Tibial nerve (tissue), 4 donors: ENCODE measurements at regions not wholly inside any gene's neighbourhood (a gene's known extent, or its start where the extent isn't known, plus 50 kb on each side); places are given as distances from the start of the nearest gene placed in this dataset.

Experiments
- DNase-seq, 2 donors: peaks; one replicate each; pipeline ENCODE4 v3.0.0-alpha.2; 2019; ENCODE audit warnings: low spot score in 2 of 2
- H3K27ac ChIP-seq, 4 donors: fragments of 200-600 bp; sonication (generic) in 3 of 4; one replicate each; pipeline ENCODE4 v1.5.1; 2017 to 2019; ENCODE audit warnings: mild to moderate bottlenecking in 1 of 4
- H3K27me3 ChIP-seq, 2 donors: fragments of 200-600 bp; sonication (generic) in 1 of 2; one replicate each; pipeline versions ENCODE4 v1.5.1 to v1.6.0; 2017 to 2019
- H3K36me3 ChIP-seq, 3 donors: fragments of 200-600 bp; sonication (generic); one replicate each; pipeline ENCODE4 v1.5.1; 2018 to 2019
- H3K4me1 ChIP-seq, 4 donors: fragments of 200-600 bp; sonication (generic) in 3 of 4; one replicate each; pipeline ENCODE4 v1.5.1; 2017 to 2019
- H3K4me3 ChIP-seq, 4 donors: fragments of 200-600 bp; sonication (generic) in 3 of 4; one replicate each; pipeline ENCODE4 v1.5.1; 2017 to 2019; ENCODE audit warnings: mild to moderate bottlenecking in 1 of 4, moderate library complexity in 1 of 4
- H3K9me3 ChIP-seq, 4 donors: fragments of 200-600 bp; sonication (generic) in 3 of 4; one replicate each; pipeline ENCODE4 v1.5.1; 2017 to 2019
- EP300 ChIP-seq, 2 donors: sonication (generic); formaldehyde crosslinking; IDR thresholded peaks; one replicate each; pipeline ENCODE4 v1.6.1; 2017; ENCODE audit warnings: antibody characterized with exemption in 2 of 2, mild to moderate bottlenecking in 1 of 2
- POLR2A ChIP-seq, 2 donors: fragments of 450-650 bp; IDR thresholded peaks; one replicate each; pipeline ENCODE4 v1.6.1; 2017; ENCODE audit warnings: antibody characterized with exemption in 2 of 2, mild to moderate bottlenecking in 2 of 2, moderate library complexity in 2 of 2
- WGBS, 2 donors: methylation state at CpG; one replicate each; pipeline ENCODE4 v1.1.5; 2018; 5-methylcytosine and 5-hydroxymethylcytosine counted together
- TF ChIP-seq, protein P1 (sequence below), 5 experiments: fragments of 200-600 bp in 3 of 5; fragments of 450-650 bp in 2 of 5; sonication (generic) in 3 of 5; IDR thresholded peaks; one replicate each; pipeline ENCODE4 v1.5.1; 2016 to 2019; ENCODE audit warnings: antibody characterized with exemption in 5 of 5, mild to moderate bottlenecking in 3 of 5, moderate library complexity in 2 of 5

DNA sequence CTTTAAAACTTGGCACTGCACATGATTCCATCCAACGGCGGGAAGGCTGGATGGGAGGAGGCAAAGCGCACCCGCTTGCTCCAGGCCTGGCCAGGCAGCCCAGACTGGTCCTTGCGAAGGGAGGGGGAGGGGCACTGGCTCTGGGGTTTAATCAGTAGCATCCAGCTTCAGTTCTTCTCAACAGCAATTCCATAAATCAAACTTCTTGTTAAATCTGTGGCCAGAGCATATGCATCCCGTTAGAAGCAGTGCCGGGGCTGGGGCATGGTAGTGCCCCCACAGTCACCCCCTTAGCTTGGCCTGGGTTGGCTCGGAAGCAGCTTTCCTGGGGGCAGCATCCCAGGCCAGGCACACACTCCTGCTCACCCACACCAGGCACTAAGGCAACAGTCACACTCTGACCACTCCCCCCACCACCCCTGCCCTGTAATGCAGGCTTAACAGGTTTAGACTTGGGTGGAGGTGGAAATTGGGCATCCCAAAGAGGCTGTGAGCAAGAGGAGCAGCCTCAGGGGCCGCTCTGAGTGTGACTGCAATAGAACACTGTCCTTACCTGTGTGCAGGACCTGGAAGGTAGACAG lies 94.1 kb upstream of the CASZ1 start:
- peaks cover 0 to 11% (median 0%) of the 10 kb centered on the region in 4 donors for H3K4me1 ChIP-seq
- peaks cover 0 to 79% of the 10 kb centered on the region in 2 donors for H3K27me3 ChIP-seq
- H3K27ac ChIP-seq: no peak overlapping the region
- 44 to 67% methylated on average over 9 of the region's 9 CpGs for WGBS, 2 donors
- H3K9me3 ChIP-seq: no peaks in the 10 kb centered on the region
- no peak for DNase-seq
- H3K4me3 ChIP-seq: no peak overlapping the region
- no peaks in the 10 kb centered on the region for H3K36me3 ChIP-seq
- TF ChIP-seq EP300 (IDR thresholded peaks at IDR 0.05) (no peak), POLR2A (IDR thresholded peaks at IDR 0.05) (no peak)
- TF ChIP-seq, protein P1, sequence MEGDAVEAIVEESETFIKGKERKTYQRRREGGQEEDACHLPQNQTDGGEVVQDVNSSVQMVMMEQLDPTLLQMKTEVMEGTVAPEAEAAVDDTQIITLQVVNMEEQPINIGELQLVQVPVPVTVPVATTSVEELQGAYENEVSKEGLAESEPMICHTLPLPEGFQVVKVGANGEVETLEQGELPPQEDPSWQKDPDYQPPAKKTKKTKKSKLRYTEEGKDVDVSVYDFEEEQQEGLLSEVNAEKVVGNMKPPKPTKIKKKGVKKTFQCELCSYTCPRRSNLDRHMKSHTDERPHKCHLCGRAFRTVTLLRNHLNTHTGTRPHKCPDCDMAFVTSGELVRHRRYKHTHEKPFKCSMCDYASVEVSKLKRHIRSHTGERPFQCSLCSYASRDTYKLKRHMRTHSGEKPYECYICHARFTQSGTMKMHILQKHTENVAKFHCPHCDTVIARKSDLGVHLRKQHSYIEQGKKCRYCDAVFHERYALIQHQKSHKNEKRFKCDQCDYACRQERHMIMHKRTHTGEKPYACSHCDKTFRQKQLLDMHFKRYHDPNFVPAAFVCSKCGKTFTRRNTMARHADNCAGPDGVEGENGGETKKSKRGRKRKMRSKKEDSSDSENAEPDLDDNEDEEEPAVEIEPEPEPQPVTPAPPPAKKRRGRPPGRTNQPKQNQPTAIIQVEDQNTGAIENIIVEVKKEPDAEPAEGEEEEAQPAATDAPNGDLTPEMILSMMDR (IDR thresholded peaks at IDR 0.05): no peak

DNA sequence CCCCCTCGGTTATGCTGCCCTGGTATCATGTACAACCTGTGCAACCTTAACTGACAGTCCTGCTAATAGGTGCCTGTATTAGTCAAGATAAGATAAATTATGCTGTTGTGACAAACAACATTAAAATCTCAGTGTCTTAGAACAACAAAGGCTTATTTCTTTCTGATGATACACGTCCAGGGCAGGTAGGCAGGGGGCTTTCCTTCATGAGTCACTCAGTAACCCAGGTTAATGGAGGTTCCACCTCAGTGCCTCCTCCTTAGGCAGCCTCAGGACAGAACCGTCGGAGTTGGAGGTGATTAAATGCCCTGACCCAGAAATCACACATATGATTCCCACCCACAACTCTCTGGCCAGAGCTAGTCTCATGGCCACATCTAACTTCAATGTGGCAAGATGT lies 94.6 kb upstream of the CASZ1 start:
- H3K4me1 ChIP-seq: peaks cover 0 to 11% (median 0%) of the 10 kb centered on the region in 4 donors
- TF ChIP-seq, protein P1 (IDR thresholded peaks at IDR 0.05): no peak
- TF ChIP-seq EP300 (IDR thresholded peaks at IDR 0.05): no peak
- no peak for TF ChIP-seq POLR2A (IDR thresholded peaks at IDR 0.05)
- H3K27ac ChIP-seq: no peak overlapping the region
- H3K27me3 ChIP-seq: peaks cover 0 to 74% of the 10 kb centered on the region in 2 donors
- H3K4me3 ChIP-seq: no peak overlapping the region
- DNase-seq: no peak
- H3K9me3 ChIP-seq: no peaks in the 10 kb centered on the region
- no peaks in the 10 kb centered on the region for H3K36me3 ChIP-seq
- WGBS, 2 donors: 66 to 77% methylated on average over 4 of the region's 4 CpGs

GRCh38 chr1:10892138-10893065 lies 96.0 kb upstream of the CASZ1 start:
- DNase-seq: no peak
- Histone ChIP-seq H3K27ac (no peak overlapping the region), H3K27me3 (peaks cover 0 to 61% of the 10 kb centered on the region in 2 donors), H3K36me3 (no peaks in the 10 kb centered on the region), H3K4me1 (peaks cover 0 to 11% (median 0%) of the 10 kb centered on the region in 4 donors), H3K4me3 (no peak overlapping the region), H3K9me3 (no peaks in the 10 kb centered on the region)
- 80 to 90% methylated on average over 5 of the region's 5 CpGs for WGBS, 2 donors
- TF ChIP-seq, protein P1 (IDR thresholded peaks at IDR 0.05): no peak
- TF ChIP-seq POLR2A (IDR thresholded peaks at IDR 0.05) (no peak), EP300 (IDR thresholded peaks at IDR 0.05) (no peak)

DNA sequence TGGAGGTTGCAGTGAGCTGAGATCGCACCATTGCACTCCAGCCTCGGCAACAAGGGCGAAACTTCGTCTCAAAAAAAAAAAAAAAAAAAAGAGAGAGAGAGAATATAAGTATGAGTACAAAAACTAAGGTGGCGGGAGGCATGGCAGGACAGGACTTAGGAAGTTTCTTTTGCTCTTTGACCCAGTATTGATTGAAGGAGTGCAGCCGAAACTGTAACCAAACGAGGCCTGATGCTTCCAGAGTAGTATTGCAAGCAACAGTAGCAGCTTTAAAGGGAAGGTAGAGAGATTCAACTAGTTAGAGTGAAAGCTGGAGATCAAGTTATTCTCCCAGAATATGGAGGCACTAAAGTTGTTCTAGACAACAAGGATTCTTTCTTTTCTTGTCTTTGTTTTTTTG lies 99.2 kb upstream of the CASZ1 start:
- peaks cover 0 to 32% of the 10 kb centered on the region in 2 donors for H3K27me3 ChIP-seq
- 79 to 80% methylated on average over 7 of the region's 7 CpGs for WGBS, 2 donors

More for the DNA sequence above, 99.2 kb upstream of the CASZ1 start:
- TF ChIP-seq, protein P1 (IDR thresholded peaks at IDR 0.05): no peak
- TF ChIP-seq POLR2A (IDR thresholded peaks at IDR 0.05) (no peak), EP300 (IDR thresholded peaks at IDR 0.05) (no peak)
- no peak for DNase-seq
- Histone ChIP-seq H3K4me1 (peaks cover 0 to 7% (median 1%) of the 10 kb centered on the region in 4 donors), H3K27ac (no peak overlapping the region), H3K9me3 (no peaks in the 10 kb centered on the region), H3K36me3 (no peaks in the 10 kb centered on the region), H3K4me3 (no peak overlapping the region)
